GM18867 (cell line): ENCODE measurements at regions not wholly inside any gene's neighbourhood (a gene's known extent, or its start where the extent isn't known, plus 50 kb on each side); places are given as distances from the start of the nearest gene placed in this dataset.

ENCODE experiments used
- ATAC-seq: cut with Tn5 transposase; IDR thresholded peaks from one replicate; pipeline ENCODE4 v1.9.1; 2021; ENCODE audit warnings: mild to moderate bottlenecking, moderate library complexity; ENCODE audit not compliant: unreplicated experiment

GRCh38 chr4:131093303-131093702 lies 1997.4 kb downstream of the C4orf33 start:
- ATAC-seq = no peak

GRCh38 chr4:131098976-131099375 lies 2003.0 kb downstream of the C4orf33 start:
- ATAC-seq = no peak

- no peak for ATAC-seq
These were observed 2017.3 kb downstream of the C4orf33 start for GRCh38 chr4:131113273-131113672.

GRCh38 chr4:131113704-131114103 lies 2017.8 kb downstream of the C4orf33 start:
- ATAC-seq = no peak

GRCh38 chr4:131119661-131120060 lies 2023.7 kb downstream of the C4orf33 start:
- no peak for ATAC-seq

- no peak for ATAC-seq
These were observed 2011.9 kb upstream of the PCDH10 start for GRCh38 chr4:131137196-131137595.

- ATAC-seq = no peak
These were observed 1989.8 kb upstream of the PCDH10 start for GRCh38 chr4:131159261-131159660.

GRCh38 chr4:131192318-131192717 lies 1956.8 kb upstream of the PCDH10 start:
- ATAC-seq = no peak

- no peak for ATAC-seq
These were observed 1941.5 kb upstream of the PCDH10 start for GRCh38 chr4:131207589-131207988.

- ATAC-seq = no peak
These were observed 1900.8 kb upstream of the PCDH10 start for GRCh38 chr4:131248314-131248713.

- ATAC-seq = no peak
These were observed 1897.8 kb upstream of the PCDH10 start for GRCh38 chr4:131251321-131251720.

GRCh38 chr4:131257241-131257640 lies 1891.9 kb upstream of the PCDH10 start:
- no peak for ATAC-seq

- ATAC-seq = no peak
These were observed 1890.7 kb upstream of the PCDH10 start for GRCh38 chr4:131258361-131258760.

- ATAC-seq = no peak
These were observed 1860.7 kb upstream of the PCDH10 start for GRCh38 chr4:131288441-131288840.

- ATAC-seq = no peak
These were observed 1852.9 kb upstream of the PCDH10 start for GRCh38 chr4:131296192-131296591.

- ATAC-seq = no peak
These were observed 1847.0 kb upstream of the PCDH10 start for GRCh38 chr4:131302108-131302507.

- ATAC-seq = no peak
These were observed 1844.4 kb upstream of the PCDH10 start for GRCh38 chr4:131304686-131305085.

GRCh38 chr4:131309628-131310027 lies 1839.5 kb upstream of the PCDH10 start:
- no peak for ATAC-seq

- peak; percentile 91 for ATAC-seq
These were observed 1833.0 kb upstream of the PCDH10 start for GRCh38 chr4:131316086-131316485.

GRCh38 chr4:131337936-131338335 lies 1811.2 kb upstream of the PCDH10 start:
- ATAC-seq = no peak

- ATAC-seq = peak; percentile 73
These were observed 1810.0 kb upstream of the PCDH10 start for GRCh38 chr4:131339137-131339536.

GRCh38 chr4:131344761-131345160 lies 1804.3 kb upstream of the PCDH10 start:
- ATAC-seq = no peak

GRCh38 chr4:131347816-131348215 lies 1801.3 kb upstream of the PCDH10 start:
- ATAC-seq = peak; percentile 47

- peak; percentile 96 for ATAC-seq
These were observed 1800.8 kb upstream of the PCDH10 start for GRCh38 chr4:131348263-131348662.
